ENCODE measurements at regions not wholly inside any gene's neighbourhood (a gene's known extent, or its start where the extent isn't known, plus 50 kb on each side); places are given as distances from the start of the nearest gene placed in this dataset.

DNA sequence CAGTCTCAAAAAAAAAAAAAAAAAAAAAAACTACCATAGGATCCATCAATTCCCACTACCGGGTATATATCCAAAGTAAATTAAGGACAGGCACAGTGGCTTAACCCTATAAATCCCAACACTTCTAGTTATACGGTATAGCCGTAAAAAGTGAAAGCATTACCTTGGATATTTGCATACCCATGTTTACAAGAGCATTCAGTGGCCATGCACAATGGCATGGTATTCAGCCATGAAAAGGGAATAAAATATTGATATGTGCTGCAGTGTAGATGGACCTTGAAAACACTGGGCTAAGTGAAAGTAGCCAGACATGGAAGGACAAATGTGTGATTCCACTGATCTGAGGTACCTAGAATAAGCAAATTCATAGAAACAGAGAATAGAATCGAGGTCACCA is 111.8 kb upstream of the CAB39 start:
- TF ChIP-seq MAX (IDR thresholded peaks at IDR 0.05; ENCODE audit: low read depth, low read length) (no peak), CTCF (IDR thresholded peaks at IDR 0.05; ENCODE audit: low read depth, low read length) (no peak)

Data from NB4 (cell line).